GM20431 (cell line): ENCODE measurements at regions not wholly inside any gene's neighbourhood (a gene's known extent, or its start where the extent isn't known, plus 50 kb on each side); places are given as distances from the start of the nearest gene placed in this dataset.
"Not testable (repeated sequence)": the region's sequence is repeated elsewhere in the genome, so short reads cannot be mapped to it uniquely, and the experiment has no call there.

ENCODE experiments used
- in situ Hi-C: fragments of 300-500 bp; cut with MseI, MboI; formaldehyde crosslinking; loops from one replicate; pipeline ENCODE4 v1.15.0; 2020; ENCODE audit warnings: low sequenced_read_pairs; ENCODE audit not compliant: unreplicated experiment

DNA sequence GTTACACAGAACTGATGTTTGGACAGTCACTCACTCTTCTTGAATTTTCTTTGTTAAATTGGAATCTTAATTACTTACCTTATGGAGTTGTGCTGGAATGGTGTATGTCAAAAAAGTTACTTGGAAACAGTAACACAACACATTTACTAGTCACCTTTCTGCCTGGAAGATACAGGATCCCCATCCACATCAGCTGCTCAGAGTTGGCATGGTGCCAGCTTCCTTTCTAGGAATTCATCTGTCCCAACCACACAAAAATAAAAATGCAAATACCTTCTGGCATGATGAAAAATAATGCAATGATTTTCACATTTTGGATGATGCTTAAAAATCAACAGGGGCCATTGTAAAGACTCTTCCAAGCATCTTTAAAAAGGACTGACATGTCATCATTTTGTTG is 341.5 kb downstream of the TMEM38B start:
- in situ Hi-C loops = no loop called here

DNA sequence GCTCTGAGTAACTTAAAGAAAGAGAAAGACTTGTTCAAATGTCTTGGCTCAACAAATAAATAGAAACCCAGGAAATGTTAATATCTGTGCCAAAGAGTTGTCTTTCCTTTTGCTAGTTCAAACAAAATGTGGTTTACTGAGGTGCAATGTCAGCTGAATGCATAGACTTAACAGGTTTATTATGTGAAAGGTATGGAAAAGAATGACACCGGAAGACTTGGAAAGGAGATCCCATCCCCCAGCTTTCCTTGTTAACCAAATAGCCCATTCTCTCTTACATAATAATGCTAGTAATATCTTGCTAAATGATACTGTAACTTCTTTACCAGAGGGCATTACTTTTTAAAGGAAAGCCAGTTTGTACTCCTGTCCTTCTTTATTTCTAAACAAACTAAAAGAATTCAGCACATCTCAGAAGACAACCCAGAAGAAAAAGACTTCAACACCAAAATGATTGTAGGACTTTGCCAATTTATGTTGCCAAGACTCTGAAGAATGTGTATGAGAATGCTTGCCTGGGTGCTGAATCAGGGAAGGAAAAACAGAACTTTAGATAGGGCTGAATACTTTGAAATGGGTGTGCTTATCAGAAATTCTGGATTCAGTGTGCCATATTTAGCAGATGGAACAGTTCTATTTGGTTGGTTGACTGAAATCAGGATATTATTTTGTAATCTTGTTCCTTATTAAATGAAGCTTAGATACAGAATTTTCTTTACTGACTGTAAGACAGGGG is 344.1 kb downstream of the TMEM38B start:
- in situ Hi-C loops = no loop called here

DNA sequence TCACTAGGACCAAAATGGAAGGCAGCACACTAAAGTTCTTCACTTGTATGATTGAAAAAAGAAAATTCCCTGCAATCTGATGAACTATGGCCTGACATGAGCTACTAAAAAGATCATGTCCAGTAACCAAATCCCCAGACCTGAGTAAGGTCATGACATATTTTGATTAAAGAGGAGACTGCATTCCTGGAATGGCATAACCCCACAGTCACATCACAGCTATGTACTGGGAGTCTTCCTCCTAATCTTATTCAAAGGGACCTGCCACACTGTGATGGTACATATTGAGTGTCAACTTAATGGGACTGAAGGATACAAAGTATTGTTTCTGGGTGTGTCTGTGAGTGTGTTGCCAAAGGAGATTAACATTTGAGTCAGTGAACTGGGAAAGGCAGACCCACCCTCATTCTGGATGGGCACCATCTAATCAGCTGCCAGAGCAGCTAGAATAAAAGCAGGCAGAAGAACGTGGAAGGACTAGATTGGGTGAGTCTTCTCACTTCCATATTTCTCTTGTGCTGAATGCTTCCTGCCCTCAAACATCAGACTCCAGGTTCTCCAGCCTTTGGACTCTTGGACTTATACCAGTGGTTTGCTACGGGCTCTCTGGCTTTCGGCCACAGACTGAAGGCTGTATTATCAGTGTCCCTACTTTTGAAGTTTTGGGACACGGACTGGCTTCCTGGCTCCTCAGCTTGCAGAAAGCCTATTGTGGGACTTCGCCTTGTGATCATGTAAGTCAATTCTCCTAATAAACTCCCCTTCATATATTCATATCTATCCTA is 345.0 kb downstream of the TMEM38B start:
- in situ Hi-C loops = no loop called here

DNA sequence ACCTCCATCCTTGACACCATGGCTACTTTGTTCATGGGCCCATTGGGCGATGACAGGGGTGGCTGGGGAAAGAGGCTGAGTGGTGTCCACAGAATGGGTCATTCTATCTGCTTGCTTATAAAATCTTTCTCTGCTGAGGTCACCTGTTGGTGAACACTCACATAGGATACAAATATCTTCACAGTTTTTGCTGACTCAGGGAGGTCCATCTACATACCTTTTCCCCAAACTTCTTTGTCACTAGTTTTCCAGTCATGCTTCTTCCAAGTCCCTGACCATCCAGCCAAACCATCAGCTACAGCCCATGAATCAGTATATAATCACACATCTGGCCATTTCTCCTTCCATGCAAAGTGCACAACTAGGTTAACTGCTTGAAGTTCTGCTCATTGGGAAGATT is 347.6 kb downstream of the TMEM38B start:
- in situ Hi-C loops = not testable (repeated sequence)

DNA sequence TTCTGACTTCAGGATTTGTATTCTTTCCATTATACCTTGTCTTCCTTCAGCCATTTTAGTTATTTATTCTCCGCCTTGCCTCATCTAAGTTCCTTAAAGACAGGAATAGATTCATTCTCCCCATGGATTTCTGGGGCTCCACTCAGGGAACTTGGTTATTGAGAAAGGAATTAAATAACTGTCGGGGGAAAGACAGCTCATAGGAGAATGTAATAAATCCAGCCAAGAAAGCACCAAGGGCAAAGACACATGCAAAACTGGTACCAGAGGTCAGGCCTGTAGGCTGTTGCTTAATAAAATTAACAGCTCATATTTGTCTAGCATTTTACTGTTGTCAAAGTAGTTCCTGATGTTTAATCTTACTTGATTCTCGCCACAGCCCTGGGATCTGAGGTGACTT is 357.2 kb downstream of the TMEM38B start:
- in situ Hi-C loops = no loop called here

DNA sequence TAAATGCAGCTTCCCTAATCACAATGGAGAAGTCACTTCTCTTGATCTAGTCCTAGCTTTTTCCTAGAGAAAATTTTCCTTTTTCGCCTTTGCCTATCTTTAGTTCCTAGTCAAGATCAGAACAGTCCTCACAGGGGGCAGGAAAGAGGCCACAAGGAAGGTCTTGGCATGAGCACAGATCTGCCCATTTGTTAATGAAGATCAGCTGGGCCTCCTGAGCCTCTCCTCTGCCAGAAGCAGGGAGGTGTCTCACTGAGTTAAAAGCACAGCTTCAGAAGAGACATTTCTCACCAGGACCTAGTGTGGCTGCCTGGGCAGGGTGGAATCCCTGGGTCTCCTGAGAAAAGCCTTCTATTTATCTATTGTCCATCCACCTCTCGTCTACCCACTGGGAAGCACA is 357.8 kb downstream of the TMEM38B start:
- in situ Hi-C loops = no loop called here

DNA sequence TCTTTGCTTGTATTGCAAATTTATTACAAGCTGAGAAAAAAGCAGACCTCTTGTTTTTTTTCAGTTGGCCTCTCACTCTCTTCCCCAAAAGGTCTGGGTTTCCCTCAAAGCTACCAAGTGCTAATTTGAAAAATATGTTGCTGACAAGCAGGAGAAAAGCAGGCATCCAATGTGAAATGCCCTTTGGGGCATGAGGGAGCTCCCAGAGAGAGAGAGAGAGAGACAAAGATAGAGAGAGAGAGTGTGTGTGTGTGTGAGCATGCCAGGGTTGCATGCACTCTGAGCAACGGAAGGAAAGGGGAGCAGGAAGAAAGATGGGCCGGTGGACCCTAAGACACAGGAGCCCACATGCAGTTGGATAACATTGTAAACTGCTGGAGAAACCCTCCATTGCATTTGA is 358.4 kb downstream of the TMEM38B start:
- in situ Hi-C loops = no loop called here

DNA sequence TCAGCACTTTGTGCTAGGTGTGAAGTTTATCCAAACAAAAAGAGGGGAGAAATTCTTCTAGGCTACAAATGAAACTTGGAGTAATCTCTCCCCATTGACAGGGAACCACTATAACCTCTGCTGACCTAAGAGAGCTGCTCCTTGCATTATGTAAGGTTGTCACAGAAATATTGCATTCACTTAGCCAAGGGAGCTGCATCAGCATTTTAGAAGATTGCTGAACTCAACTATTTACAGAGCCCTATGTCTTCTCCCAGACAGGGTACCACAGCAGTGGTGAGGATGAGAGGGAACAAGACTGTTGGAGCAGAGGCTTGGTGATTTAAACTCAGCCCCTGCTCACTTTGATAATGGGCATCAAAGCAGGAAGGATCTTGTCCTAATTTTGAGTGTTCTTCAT is 362.0 kb downstream of the TMEM38B start:
- in situ Hi-C loops = no loop called here

DNA sequence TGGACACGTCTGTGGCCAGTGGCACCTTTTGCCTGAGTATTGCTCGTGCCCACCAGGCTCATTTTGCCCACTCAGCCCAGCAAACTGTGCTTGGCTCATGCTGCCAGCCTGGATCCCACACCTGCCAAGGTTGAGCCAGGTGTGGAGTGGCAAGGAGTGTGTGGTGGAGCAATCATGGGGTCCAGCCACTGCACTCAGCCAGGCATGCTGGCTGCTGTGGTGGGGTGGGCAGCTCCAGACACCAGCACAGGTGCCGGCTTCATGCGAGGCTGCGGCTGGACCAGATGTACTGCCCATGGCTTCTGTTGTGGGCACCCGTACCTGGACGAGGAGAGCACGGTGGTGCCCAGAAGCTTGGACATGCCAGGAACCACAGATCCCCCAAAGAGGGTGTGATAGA is 364.1 kb downstream of the TMEM38B start:
- in situ Hi-C loops = no loop called here

DNA sequence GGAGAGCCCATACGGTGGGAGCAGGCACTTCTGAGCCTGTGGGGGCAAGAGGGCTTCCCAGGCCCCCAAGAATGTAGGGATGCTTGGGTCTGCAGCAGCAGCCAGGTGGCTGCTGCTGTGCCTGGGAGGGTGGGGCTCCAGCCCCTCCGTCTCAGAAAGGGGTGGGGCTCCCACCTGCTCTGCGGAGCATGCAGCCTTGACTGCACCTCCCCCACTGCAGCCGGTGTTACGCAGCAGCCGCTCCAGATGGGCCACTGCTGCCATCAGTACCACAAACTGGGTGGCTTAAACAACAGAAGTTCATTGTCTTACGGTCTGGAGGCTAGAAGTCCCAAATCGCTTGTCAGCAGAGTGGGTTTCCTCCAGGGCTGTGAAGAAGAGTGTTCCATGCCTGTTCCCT is 365.5 kb downstream of the TMEM38B start:
- in situ Hi-C loops = no loop called here

DNA sequence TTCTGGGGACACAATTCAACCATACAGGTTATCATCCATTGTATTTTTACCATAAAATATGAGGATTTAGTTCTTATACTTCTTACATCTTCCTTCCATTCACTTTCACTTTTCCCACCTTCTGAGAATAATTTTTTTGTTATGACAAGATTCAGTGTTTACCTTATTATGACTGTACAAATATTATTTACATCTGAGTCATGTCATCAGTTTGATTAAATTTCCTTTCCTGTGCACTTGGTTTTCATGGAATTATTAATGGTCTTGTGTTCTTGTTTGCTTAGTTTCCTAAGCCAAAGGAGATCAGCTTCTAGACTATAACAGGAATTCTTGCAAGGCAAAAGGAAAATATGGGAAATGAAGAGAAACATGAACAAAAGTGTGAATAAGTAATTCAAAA is 366.5 kb downstream of the TMEM38B start:
- in situ Hi-C loops = no loop called here

DNA sequence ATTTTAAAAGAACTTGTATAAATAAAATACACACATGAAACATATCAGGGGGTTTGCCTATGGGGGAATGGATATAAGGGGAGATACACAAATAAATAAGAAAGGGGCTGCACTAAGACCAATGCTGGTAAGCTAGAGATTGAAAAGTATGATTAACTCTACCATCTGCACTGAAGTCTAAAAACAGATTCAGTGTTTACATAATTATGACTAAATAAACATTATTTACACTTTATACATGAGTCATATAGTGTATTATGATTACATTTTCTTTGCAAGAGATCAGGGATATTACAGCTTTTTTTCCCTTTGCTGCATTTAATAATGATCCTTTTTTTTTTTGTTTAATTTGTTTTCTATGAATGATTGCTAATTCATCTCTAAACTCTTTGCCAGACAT is 367.9 kb downstream of the TMEM38B start:
- in situ Hi-C loops = no loop called here

DNA sequence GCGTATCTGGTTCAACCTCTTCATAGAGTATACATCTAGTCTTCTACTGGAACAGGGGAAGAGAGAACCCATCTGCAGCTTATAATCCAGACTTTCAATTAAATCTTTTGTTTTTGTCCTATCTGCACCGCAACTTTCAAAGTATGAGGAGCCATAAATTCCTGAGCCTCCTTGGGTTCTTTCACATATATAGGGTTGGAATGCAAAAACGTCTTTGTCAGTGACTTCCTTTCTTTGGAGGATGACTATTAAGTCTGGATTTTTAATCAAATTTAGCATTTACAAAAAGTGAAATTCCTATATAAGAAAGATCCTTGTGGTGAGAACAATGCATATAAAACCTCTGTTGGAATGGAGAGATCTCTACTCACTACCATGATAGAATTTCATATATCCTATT is 370.8 kb downstream of the TMEM38B start:
- in situ Hi-C loops = no loop called here

DNA sequence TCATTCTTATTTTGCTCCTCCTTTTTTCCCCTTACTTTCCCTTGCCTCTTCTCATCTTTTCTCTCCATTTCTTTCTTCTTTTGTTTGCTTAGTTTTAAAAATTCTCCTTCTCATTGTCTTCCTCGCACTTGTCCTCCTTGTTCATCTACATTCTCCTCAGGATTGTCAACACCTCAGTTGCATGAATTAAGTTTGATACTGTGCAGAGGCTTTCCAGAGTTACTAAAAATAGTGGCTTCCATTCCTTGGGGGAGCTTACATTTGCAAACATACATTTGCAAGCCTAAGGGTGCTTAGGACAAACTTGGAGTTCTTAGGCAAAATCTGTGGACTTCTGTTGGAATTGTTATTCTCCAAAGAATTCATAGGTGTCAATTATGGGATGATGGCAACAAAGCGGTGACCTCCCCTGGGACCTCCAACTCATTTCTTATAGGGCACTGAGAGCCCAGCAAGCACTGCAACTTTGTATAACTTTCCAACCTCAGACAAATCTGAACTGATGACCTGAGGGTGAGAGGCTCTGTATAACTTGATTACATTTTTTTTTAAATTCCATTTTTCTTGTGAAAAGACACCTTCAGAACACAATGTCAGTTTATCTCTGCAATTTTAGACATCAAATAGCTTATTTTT is 371.4 kb downstream of the TMEM38B start:
- in situ Hi-C loops = no loop called here

DNA sequence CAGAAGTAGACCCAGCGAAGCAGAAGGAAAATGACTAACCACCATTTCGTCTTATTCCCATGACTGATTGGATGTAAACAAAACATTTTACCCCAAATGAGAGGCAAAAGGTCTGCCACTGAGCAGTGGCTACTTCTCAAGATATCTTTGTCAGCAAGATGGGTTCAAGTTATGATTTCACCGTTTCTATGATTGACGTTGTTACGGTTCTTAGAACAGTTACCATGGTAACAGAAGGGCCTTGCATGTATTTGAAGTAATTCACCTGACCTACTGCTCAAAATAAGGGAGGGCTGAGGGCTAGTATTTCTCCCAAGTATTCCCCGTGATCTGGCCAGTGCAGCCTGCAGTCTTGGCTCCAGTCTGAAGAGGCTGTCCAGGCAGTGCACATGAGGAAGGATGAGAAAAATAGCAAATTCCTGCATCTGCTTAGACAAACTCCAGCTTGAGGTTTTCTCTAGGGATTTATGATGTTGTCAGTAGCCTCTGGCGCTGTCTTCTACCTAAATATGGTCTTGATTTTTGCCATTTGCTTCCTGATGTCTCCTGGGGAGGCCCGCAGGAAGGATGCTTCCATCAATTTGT is 372.7 kb downstream of the TMEM38B start:
- in situ Hi-C loops = no loop called here

DNA sequence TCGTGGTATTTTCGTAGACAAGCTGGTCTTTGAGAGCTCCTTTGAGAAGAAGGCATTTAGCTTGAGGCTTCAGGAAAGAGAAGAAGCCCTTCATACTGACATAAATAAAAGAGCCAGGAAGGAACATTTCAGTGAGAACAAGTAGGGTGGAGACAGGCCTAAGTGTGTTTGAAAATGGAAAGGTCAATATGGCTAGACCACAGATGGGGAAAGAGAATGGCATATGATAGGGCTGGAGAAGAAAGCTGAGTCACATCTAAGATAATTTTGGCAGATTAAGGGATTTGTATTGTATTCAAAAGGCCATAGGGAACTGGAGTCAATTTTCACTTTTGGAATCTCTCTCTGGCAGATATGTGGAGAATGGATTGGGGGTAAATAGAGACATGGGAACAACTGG is 374.9 kb downstream of the TMEM38B start:
- in situ Hi-C loops = no loop called here

DNA sequence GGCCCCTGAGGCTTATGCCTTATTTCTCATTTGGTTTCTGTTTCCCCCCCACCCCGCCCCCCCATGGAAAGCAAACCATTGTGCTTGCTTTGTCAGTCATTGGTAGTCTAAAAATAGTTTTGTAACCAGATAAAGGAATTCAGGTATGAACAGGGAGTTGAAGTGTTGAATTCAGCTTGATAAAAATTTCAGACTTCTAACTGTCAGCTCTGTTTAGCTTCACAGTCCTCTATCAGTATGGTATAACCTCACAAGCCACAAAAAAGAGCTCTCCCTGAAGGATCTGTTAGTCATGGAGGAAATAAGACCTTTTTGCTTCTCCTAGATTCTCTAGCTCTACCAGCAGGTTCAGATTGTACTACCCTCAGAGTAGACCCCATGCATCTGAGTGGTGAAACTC is 378.1 kb downstream of the TMEM38B start:
- in situ Hi-C loops = no loop called here

DNA sequence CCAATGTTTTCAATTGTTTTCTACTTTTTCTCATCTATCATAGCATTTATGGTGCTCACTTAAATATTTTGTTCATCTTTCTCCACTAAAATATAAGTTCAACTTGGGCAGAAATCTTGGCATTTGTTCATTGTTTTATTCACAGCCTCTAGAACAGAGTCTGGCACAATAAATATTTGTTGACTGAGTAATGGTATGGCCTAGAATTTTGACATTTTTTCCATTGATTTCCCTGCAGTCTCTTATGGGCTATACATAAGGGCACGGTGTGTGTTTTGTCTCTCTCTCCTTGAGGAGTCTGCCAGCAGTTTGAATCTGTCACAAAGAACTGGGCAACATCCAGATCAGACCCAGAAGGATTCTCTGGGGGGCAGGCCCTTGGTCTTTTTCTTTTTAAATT is 379.7 kb downstream of the TMEM38B start:
- in situ Hi-C loops = no loop called here

DNA sequence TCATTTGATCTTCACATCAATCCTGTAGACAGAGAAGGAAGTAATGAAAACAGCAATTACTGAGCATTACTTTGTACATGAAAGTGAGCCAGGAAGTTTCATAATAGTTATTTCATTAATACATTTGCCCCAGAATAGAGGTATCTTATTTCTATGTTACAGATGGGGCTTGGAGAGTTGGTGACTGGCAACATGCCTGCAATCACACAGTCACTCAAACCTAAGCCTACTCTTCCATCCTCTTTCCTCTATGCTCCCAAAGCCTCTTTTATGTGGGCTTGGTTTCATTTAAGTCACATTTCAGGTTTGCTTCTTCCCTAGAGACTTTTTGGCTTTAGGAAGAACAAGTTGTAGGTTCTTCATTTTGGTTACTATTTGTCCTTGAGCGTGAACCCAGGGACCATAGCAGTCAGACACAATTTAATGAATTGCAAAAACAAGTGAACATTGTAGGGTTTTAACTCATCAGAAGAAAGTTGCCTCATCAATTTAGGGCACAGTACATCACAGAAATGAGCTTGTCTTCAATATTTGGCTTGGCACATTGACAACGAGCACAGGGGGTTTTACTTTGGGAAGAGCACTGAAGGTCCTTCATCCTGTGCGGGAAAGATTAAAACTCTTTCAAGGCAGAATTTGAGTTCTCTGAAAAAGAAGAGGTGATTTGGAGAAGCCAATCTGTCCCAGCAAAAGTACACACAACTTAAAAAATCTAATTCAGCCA is 381.1 kb downstream of the TMEM38B start:
- in situ Hi-C loops = no loop called here

DNA sequence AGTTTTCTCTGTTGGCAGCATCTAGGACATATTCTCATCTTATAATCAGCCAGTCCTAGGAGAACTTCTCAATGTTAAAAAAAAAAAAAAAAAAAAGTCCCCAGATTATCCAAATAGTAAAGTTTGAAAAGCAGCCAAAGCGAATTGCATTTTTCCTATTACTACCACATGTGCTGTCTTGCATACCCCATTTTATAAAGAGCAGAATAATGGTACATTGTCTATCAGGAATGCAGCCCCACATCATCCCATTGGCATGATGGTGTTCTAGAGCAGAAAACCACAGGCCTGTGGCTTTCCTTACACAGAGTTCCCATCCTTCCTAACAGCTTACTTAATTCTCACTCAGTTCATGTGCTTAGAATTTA is 381.6 kb downstream of the TMEM38B start:
- in situ Hi-C loops = no loop called here
